ENCODE measurements at regions not wholly inside any gene's neighbourhood (a gene's known extent, or its start where the extent isn't known, plus 50 kb on each side); places are given as distances from the start of the nearest gene placed in this dataset.
"Not testable (repeated sequence)": the region's sequence is repeated elsewhere in the genome, so short reads cannot be mapped to it uniquely, and the experiment has no call there.

GRCh38 chr14:66010695-66011094 is 475.5 kb upstream of the CCDC196 start:
- TF ChIP-seq CTCF (IDR thresholded peaks at IDR 0.05) (no peak), POLR2AphosphoS5 (IDR thresholded peaks at IDR 0.05) (no peak), POLR2A (IDR thresholded peaks at IDR 0.05) (no peak), EP300 (IDR thresholded peaks at IDR 0.05) (no peak)
- no peak overlapping the region for H3K4me3 ChIP-seq
- no peaks in the 10 kb centered on the region for H3K4me1 ChIP-seq
- no peak for ATAC-seq
- WGBS, 2 donors (ENCODE audit: low coverage in 1 of 2): 73 to 82% methylated on average over 2 of the region's 2 CpGs
- peaks cover 5% of the 10 kb centered on the region for H3K27me3 ChIP-seq
- no peaks in the 10 kb centered on the region for H3K9me3 ChIP-seq
- no peak overlapping the region for H3K27ac ChIP-seq
- no peaks in the 10 kb centered on the region for H3K36me3 ChIP-seq

DNA sequence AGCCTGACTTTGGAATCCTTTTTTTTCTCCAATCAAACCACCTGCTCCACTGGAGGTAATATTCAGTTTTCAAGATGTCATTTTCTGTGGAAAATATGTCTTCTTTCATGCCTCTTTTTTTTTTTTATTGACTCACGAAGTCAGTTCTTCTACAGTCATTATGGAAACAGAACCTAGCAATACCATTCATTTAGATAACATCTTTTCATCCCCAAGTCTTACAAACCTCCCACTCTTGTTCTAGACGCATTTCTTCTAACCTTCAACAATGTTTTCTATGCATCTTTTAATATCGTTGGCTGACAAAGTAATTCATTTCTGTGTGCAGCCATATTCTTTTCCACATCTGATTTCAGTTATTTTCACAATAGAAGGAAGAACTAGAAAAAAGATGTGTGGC is 474.3 kb upstream of the CCDC196 start:
- Histone ChIP-seq H3K9me3 (no peaks in the 10 kb centered on the region), H3K27ac (no peak overlapping the region), H3K4me1 (no peaks in the 10 kb centered on the region), H3K36me3 (no peaks in the 10 kb centered on the region), H3K4me3 (no peak overlapping the region), H3K27me3 (peaks cover 5% of the 10 kb centered on the region)
- ATAC-seq: no peak
- no peak for TF ChIP-seq EP300 (IDR thresholded peaks at IDR 0.05)
- TF ChIP-seq POLR2AphosphoS5 (IDR thresholded peaks at IDR 0.05): no peak
- no peak for TF ChIP-seq CTCF (IDR thresholded peaks at IDR 0.05)
- no peak for TF ChIP-seq POLR2A (IDR thresholded peaks at IDR 0.05)
- WGBS, 2 donors (ENCODE audit: low coverage in 1 of 2): 70 to 73% methylated on average over 3 of the region's 3 CpGs

DNA sequence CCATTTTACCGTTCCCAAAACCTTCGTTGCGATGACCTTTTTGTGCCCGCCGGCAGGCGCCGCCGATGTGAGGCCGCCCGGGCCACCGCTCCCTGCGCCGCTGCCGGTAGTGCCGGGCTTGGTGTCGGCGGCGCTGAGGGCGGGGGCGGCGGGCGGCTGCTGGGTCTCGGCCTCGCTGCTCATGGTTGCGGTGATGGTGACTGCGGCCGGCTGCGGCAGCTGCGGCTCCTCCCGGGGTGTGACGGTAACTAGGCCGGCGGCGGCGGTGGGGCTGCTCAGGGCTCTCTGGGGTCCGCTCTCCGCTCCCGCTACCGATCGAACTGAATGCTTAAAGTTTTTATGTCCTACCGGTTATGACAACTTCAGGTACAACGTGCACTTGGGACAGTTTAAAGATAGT is 472.6 kb upstream of the CCDC196 start:
- H3K4me3 ChIP-seq, H3K9me3 ChIP-seq, H3K27me3 ChIP-seq, H3K36me3 ChIP-seq, H3K4me1 ChIP-seq, ATAC-seq, H3K27ac ChIP-seq: not testable (repeated sequence)
- 77% methylated on average over 11 of the region's 42 CpGs; no CpG with 5 or more reads in 1 of the 2 donors for WGBS, 2 donors (ENCODE audit: low coverage in 1 of 2)

DNA sequence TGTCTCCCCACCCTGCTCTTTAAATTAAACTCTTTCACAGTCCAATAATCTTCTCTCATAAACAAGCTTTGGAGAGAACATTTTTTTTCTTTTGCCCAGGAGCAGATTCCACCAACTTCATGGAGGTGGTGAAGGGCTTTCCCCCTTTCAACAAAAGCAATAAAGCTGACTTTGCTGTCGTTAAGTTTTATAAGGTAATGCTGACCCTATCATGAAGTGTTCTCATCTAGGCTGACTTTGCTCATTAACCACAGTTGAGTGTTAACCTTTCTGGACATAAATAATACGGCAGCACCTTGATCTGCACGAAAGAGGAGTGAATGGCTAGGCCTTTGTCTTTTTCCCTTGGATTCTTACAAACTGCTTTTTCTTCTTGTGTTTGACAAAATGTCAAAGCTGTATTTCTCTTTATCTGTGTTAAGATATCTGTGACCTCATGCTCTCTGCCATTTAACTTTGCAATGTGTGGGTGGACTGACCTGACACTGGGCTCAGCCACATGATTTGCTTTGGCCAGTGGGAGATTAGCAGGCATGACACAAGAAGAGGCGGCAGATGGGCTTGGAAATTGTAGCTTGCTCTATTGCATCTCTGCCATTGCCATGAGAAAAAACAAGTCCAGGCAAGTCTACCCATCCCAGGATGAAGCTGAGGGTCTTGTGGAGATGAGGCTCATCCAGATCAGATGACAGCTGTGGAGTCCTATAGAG is 470.9 kb upstream of the CCDC196 start:
- peaks cover 5% of the 10 kb centered on the region for H3K27me3 ChIP-seq
- no peaks in the 10 kb centered on the region for H3K4me1 ChIP-seq
- TF ChIP-seq EP300 (IDR thresholded peaks at IDR 0.05) (no peak), CTCF (IDR thresholded peaks at IDR 0.05) (no peak), POLR2AphosphoS5 (IDR thresholded peaks at IDR 0.05) (no peak), POLR2A (IDR thresholded peaks at IDR 0.05) (no peak)
- 23 to 39% methylated on average over 3 of the region's 4 CpGs for WGBS, 2 donors (ENCODE audit: low coverage in 1 of 2)
- no peak for ATAC-seq
- H3K4me3 ChIP-seq: no peak overlapping the region
- no peaks in the 10 kb centered on the region for H3K36me3 ChIP-seq
- H3K9me3 ChIP-seq: no peaks in the 10 kb centered on the region
- H3K27ac ChIP-seq: no peak overlapping the region

DNA sequence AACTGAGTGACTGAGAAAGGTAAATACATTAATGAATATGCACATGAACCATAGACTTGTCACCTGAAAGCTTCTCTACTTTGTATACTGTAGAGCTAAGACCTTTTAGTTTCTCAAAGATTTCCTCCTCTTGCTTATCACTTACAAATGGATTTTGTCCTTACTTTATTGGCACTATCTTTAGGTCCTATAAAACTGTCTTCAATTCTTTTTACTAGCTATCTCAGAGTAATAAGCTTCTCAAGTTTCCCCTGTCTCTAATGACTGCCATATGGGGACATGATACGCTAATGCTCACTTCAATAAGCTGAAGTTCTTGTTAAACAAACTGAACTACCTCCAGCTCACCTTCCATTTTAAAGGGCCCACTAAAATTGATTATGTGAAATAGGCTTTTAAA is 468.2 kb upstream of the CCDC196 start:
- WGBS, 2 donors (ENCODE audit: low coverage in 1 of 2): 100% methylated on average over 1 of the region's 1 CpG
- no peak overlapping the region for H3K4me3 ChIP-seq
- ATAC-seq: no peak
- H3K4me1 ChIP-seq: no peaks in the 10 kb centered on the region
- no peak overlapping the region for H3K27ac ChIP-seq
- peaks cover 5% of the 10 kb centered on the region for H3K27me3 ChIP-seq
- TF ChIP-seq CTCF (IDR thresholded peaks at IDR 0.05) (no peak), POLR2AphosphoS5 (IDR thresholded peaks at IDR 0.05) (no peak), POLR2A (IDR thresholded peaks at IDR 0.05) (no peak)
- no peaks in the 10 kb centered on the region for H3K9me3 ChIP-seq
- no peaks in the 10 kb centered on the region for H3K36me3 ChIP-seq
